HEK293T (cell line): ENCODE measurements at regions not wholly inside any gene's neighbourhood (a gene's known extent, or its start where the extent isn't known, plus 50 kb on each side); places are given as distances from the start of the nearest gene placed in this dataset.

Experiments used
- BHLHE40 ChIP-seq: fragments of 450-650 bp; IDR thresholded peaks from 2 replicates; pipeline ENCODE4 v1.6.1; 2016; ENCODE audit warnings: mild to moderate bottlenecking, moderate library complexity, borderline replicate concordance
- ELF4 ChIP-seq: fragments of 450-650 bp; IDR thresholded peaks from 2 replicates; pipeline ENCODE4 v1.6.1; 2017; ENCODE audit warnings: antibody characterized with exemption
- FOXA1 ChIP-seq: fragments of 450-650 bp; IDR thresholded peaks from 2 replicates; pipeline ENCODE4 v1.6.1; 2016; ENCODE audit warnings: mild to moderate bottlenecking
- NFRKB ChIP-seq: fragments of 450-650 bp; IDR thresholded peaks from 2 replicates; pipeline ENCODE4 v1.6.1; 2016; ENCODE audit warnings: mild to moderate bottlenecking, moderate library complexity
- ZNF384 ChIP-seq: fragments of 450-650 bp; IDR thresholded peaks from 2 replicates; pipeline ENCODE4 v1.6.1; 2016

- TF ChIP-seq NFRKB = no peak
- TF ChIP-seq ZNF384 = no peak
- no peak for TF ChIP-seq ELF4
- no peak for TF ChIP-seq BHLHE40
- TF ChIP-seq FOXA1 = no peak
Observed at GRCh38 chr2:143830476-143830875, 689.4 kb downstream of the ZEB2 start.
